ENCODE measurements at regions not wholly inside any gene's neighbourhood (a gene's known extent, or its start where the extent isn't known, plus 50 kb on each side); places are given as distances from the start of the nearest gene placed in this dataset.

- Histone ChIP-seq H3K4me2 (replicated peaks; ENCODE audit: low read depth, low read length, poor library complexity, severe bottlenecking) (no peak overlapping the region), H3K79me2 (ENCODE audit: control insufficient read depth, insufficient read depth, low read length) (no peaks in the 10 kb centered on the region), H2AFZ (ENCODE audit: insufficient read depth, low read depth, low read length, poor library complexity, severe bottlenecking) (no peak overlapping the region), H3K36me3 (replicated peaks in 1 of 2; ENCODE audit: control extremely low read depth in 1 of 2, control insufficient read depth in 1 of 2, extremely low read depth in 1 of 2, insufficient read depth in 2 of 2, low read length in 1 of 2) (no peaks in the 10 kb centered on the region), H3K9ac (ENCODE audit: low read length) (no peak overlapping the region), H3K27me3 (replicated peaks in 1 of 4; ENCODE audit: control extremely low read depth in 1 of 4, control insufficient read depth in 3 of 4, insufficient read depth in 4 of 4, low read length in 3 of 4) (no peaks in the 10 kb centered on the region), H4K20me1 (ENCODE audit: control insufficient read depth, insufficient read depth, low read length, poor library complexity, severe bottlenecking) (no peaks in the 10 kb centered on the region), H3K4me3 (ENCODE audit: control extremely low read depth in 1 of 5, extremely low read depth in 1 of 5, insufficient read depth in 1 of 5, low read depth in 2 of 5, low read length in 4 of 5) (no peak overlapping the region), H3K27ac (ENCODE audit: low read length in 2 of 2) (no peak overlapping the region), H3K4me1 (ENCODE audit: control insufficient read depth in 2 of 2, insufficient read depth in 2 of 2, low read length in 2 of 2) (no peaks in the 10 kb centered on the region), H3K9me3 (ENCODE audit: control extremely low read depth in 1 of 3, control insufficient read depth in 2 of 3, insufficient read depth in 1 of 3, low read length in 2 of 3) (no peaks in the 10 kb centered on the region)
- intact Hi-C loops (cut with micrococcal nuclease) = no loop called here
- H3K4me1 Mint-ChIP-seq = no peaks in the 10 kb centered on the region
- no peaks in the 10 kb centered on the region for H3K27me3 Mint-ChIP-seq
- no peaks in the 10 kb centered on the region for H3K9me3 Mint-ChIP-seq (ENCODE audit: insufficient read depth)
- H3K27ac Mint-ChIP-seq = no peak overlapping the region
- ChIA-PET CTCF (no interaction called here), POLR2A (no interaction called here)
- 89% methylated on average over 1 of the region's 4 CpGs for WGBS (ENCODE audit: insufficient coverage)
- ATAC-seq (ENCODE audit: low read depth) (no peak), DNase-seq (no peak)
- no peak for TF ChIP-seq EZH2 (IDR thresholded peaks at IDR 0.05; ENCODE audit: borderline replicate concordance, insufficient read depth, low read depth, low read length, poor library complexity, severe bottlenecking)
- TF ChIP-seq, protein P1, sequence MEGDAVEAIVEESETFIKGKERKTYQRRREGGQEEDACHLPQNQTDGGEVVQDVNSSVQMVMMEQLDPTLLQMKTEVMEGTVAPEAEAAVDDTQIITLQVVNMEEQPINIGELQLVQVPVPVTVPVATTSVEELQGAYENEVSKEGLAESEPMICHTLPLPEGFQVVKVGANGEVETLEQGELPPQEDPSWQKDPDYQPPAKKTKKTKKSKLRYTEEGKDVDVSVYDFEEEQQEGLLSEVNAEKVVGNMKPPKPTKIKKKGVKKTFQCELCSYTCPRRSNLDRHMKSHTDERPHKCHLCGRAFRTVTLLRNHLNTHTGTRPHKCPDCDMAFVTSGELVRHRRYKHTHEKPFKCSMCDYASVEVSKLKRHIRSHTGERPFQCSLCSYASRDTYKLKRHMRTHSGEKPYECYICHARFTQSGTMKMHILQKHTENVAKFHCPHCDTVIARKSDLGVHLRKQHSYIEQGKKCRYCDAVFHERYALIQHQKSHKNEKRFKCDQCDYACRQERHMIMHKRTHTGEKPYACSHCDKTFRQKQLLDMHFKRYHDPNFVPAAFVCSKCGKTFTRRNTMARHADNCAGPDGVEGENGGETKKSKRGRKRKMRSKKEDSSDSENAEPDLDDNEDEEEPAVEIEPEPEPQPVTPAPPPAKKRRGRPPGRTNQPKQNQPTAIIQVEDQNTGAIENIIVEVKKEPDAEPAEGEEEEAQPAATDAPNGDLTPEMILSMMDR (IDR thresholded peaks at IDR 0.05) = no peak
- no peak overlapping the region for H3K4me3 Mint-ChIP-seq
Measured at GRCh38 chr15:62498278-62498677, 333.2 kb upstream of the C2CD4B start.

GRCh38 chr15:62498712-62499111 lies 333.6 kb upstream of the C2CD4B start:
- ChIA-PET CTCF (no interaction called here), POLR2A (no interaction called here)

More at GRCh38 chr15:62498712-62499111, 333.6 kb upstream of the C2CD4B start:
- DNase-seq (no peak), ATAC-seq (ENCODE audit: low read depth) (no peak)
- no peaks in the 10 kb centered on the region for H3K36me3 ChIP-seq (replicated peaks in 1 of 2; ENCODE audit: control extremely low read depth in 1 of 2, control insufficient read depth in 1 of 2, extremely low read depth in 1 of 2, insufficient read depth in 2 of 2, low read length in 1 of 2)
- no peak overlapping the region for H2AFZ ChIP-seq (ENCODE audit: insufficient read depth, low read depth, low read length, poor library complexity, severe bottlenecking)
- no peak overlapping the region for H3K4me3 Mint-ChIP-seq
- no peaks in the 10 kb centered on the region for H3K27me3 ChIP-seq (replicated peaks in 1 of 4; ENCODE audit: control extremely low read depth in 1 of 4, control insufficient read depth in 3 of 4, insufficient read depth in 4 of 4, low read length in 3 of 4)
- no peaks in the 10 kb centered on the region for H3K79me2 ChIP-seq (ENCODE audit: control insufficient read depth, insufficient read depth, low read length)
- no peak overlapping the region for H3K9ac ChIP-seq (ENCODE audit: low read length)
- H3K4me3 ChIP-seq (ENCODE audit: control extremely low read depth in 1 of 5, extremely low read depth in 1 of 5, insufficient read depth in 1 of 5, low read depth in 2 of 5, low read length in 4 of 5) = no peak overlapping the region
- no peaks in the 10 kb centered on the region for H3K27me3 Mint-ChIP-seq
- no CpG with 5 or more reads among the region's 1 CpG for WGBS (ENCODE audit: insufficient coverage)
- H3K4me1 ChIP-seq (ENCODE audit: control insufficient read depth in 2 of 2, insufficient read depth in 2 of 2, low read length in 2 of 2) = no peaks in the 10 kb centered on the region
- H3K4me2 ChIP-seq (replicated peaks; ENCODE audit: low read depth, low read length, poor library complexity, severe bottlenecking) = no peak overlapping the region
- H3K27ac ChIP-seq (ENCODE audit: low read length in 2 of 2) = no peak overlapping the region
- H3K9me3 ChIP-seq (ENCODE audit: control extremely low read depth in 1 of 3, control insufficient read depth in 2 of 3, insufficient read depth in 1 of 3, low read length in 2 of 3) = no peaks in the 10 kb centered on the region
- no peaks in the 10 kb centered on the region for H3K9me3 Mint-ChIP-seq (ENCODE audit: insufficient read depth)
- intact Hi-C loops (cut with micrococcal nuclease) = no loop called here
- TF ChIP-seq, protein P1 (IDR thresholded peaks at IDR 0.05) = no peak
- no peak for TF ChIP-seq EZH2 (IDR thresholded peaks at IDR 0.05; ENCODE audit: borderline replicate concordance, insufficient read depth, low read depth, low read length, poor library complexity, severe bottlenecking)
- no peak overlapping the region for H3K27ac Mint-ChIP-seq
- no peaks in the 10 kb centered on the region for H4K20me1 ChIP-seq (ENCODE audit: control insufficient read depth, insufficient read depth, low read length, poor library complexity, severe bottlenecking)
- no peaks in the 10 kb centered on the region for H3K4me1 Mint-ChIP-seq

Data from B cell (primary cell).